SK-N-MC (cell line): ENCODE measurements at regions not wholly inside any gene's neighbourhood (a gene's known extent, or its start where the extent isn't known, plus 50 kb on each side); places are given as distances from the start of the nearest gene placed in this dataset.

Experiments
- EZH2 ChIP-seq: fragments of 200-600 bp; sonication (generic); IDR thresholded peaks from one replicate; pipeline ENCODE4 v1.6.1; 2017; ENCODE audit warnings: antibody characterized with exemption
- POLR2AphosphoS5 ChIP-seq: IDR thresholded peaks from 2 replicates; pipeline ENCODE4 v1.6.1; 2012; ENCODE audit warnings: mild to moderate bottlenecking, low read depth, low read length, borderline replicate concordance

- TF ChIP-seq EZH2 (no peak), POLR2AphosphoS5 (no peak)
These were observed 262.4 kb downstream of the INSIG2 start for GRCh38 chr2:118350621-118351020.
